Neural cell (in vitro differentiated cells): ENCODE measurements at regions not wholly inside any gene's neighbourhood (a gene's known extent, or its start where the extent isn't known, plus 50 kb on each side); places are given as distances from the start of the nearest gene placed in this dataset.

ENCODE experiments used
- CTCF ChIP-seq: fragments of 450-650 bp; IDR thresholded peaks from 2 replicates; pipeline ENCODE4 v1.5.1; 2014; ENCODE audit warnings: antibody characterized with exemption, mild to moderate bottlenecking, moderate library complexity; ENCODE audit not compliant: poor library complexity, severe bottlenecking
- EZH2 ChIP-seq: fragments of 200-600, 300-800 bp; shearing (Covaris generic), sonication (generic); IDR thresholded peaks from 2 replicates; pipeline ENCODE4 v1.6.1; 2014; ENCODE audit warnings: antibody characterized with exemption, low read length, borderline replicate concordance, mild to moderate bottlenecking; ENCODE audit not compliant: insufficient read depth, poor library complexity, severe bottlenecking
- POLR2AphosphoS5 ChIP-seq: IDR thresholded peaks from 2 replicates; pipeline ENCODE4 v1.6.1; 2012
- SMC3 ChIP-seq: fragments of 450-650 bp; conservative IDR thresholded peaks from 2 replicates; pipeline ENCODE4 v1.6.1; 2014; ENCODE audit warnings: antibody characterized with exemption, mild to moderate bottlenecking, moderate library complexity; ENCODE audit not compliant: poor library complexity
- TAF1 ChIP-seq: IDR thresholded peaks from 2 replicates; pipeline ENCODE4 v1.6.1; 2012; ENCODE audit warnings: low read depth

- TF ChIP-seq EZH2 = no peak
- TF ChIP-seq SMC3 = no peak
- TF ChIP-seq CTCF = no peak
- no peak for TF ChIP-seq POLR2AphosphoS5
- no peak for TF ChIP-seq TAF1
Observed at GRCh38 chr11:106381895-106382294, 304.4 kb downstream of the AASDHPPT start.
